ENCODE measurements at regions not wholly inside any gene's neighbourhood (a gene's known extent, or its start where the extent isn't known, plus 50 kb on each side); places are given as distances from the start of the nearest gene placed in this dataset.

DNA sequence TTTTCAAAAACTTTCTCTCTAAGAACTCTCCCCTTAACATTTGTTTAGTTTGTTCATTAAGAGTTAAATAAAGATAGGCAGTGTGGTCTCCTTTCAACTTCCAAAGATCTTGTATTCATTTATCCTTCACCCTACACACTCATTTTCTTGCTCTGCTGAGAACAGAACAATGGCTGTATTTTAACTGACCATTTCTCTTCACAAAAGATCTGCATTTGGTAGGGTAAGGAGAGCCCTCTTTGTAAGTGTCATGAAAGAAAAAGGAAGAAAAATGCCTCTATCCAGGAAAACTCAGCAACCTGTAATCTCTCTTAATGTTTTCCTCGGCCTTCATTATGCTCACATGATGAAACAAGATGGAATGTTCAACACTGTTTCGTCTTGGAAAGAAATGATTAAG is 193.7 kb upstream of the TLE4 start:
- H3K4me3 ChIP-seq, result no peak overlapping the region
- DNase-seq (ENCODE audit: low spot score in 2 of 2), result no peak
- H3K36me3 ChIP-seq, result no peaks in the 10 kb centered on the region
- H3K9me3 ChIP-seq, result peaks cover 0 to 8% (median 0%) of the 10 kb centered on the region in 4 donors
- H3K27ac ChIP-seq, result no peak overlapping the region
- H3K27me3 ChIP-seq, result no peaks in the 10 kb centered on the region
- no peaks in the 10 kb centered on the region for H3K4me1 ChIP-seq
- TF ChIP-seq CTCF (IDR thresholded peaks at IDR 0.05), result no peak
- TF ChIP-seq EP300 (IDR thresholded peaks at IDR 0.05), result no peak
- TF ChIP-seq POLR2A (IDR thresholded peaks at IDR 0.05), result no peak
- 46 to 48% methylated on average over 2 of the region's 2 CpGs for WGBS, 2 donors

DNA sequence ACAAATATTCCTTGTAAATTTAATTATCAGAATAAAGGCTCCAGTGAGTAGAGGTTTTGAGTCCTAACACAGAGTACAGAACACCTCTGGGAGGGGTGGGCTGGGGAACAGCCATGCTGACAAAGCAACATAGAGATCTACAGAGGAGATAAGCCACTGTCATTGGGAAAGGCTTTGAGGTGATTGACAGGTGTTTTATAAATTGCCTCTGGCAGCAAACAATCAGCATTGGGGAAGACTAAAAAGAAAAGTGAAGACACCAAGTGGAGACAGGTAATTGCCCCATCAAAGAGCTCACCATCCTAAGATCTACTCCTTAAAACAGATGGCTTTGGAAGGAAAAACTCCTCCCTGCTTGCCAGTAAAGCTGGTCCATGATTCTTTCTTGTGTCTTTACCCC is 189.7 kb upstream of the TLE4 start:
- DNase-seq (ENCODE audit: low spot score in 2 of 2), result no peak
- peaks cover 0 to 13% (median 0%) of the 10 kb centered on the region in 4 donors for H3K9me3 ChIP-seq
- TF ChIP-seq POLR2A (IDR thresholded peaks at IDR 0.05) (no peak), EP300 (IDR thresholded peaks at IDR 0.05) (no peak), CTCF (IDR thresholded peaks at IDR 0.05) (no peak)
- no peaks in the 10 kb centered on the region for H3K27me3 ChIP-seq
- no peaks in the 10 kb centered on the region for H3K36me3 ChIP-seq
- H3K4me1 ChIP-seq, result no peaks in the 10 kb centered on the region
- no peak overlapping the region for H3K4me3 ChIP-seq
- H3K27ac ChIP-seq, result no peak overlapping the region

GRCh38 chr9:79382458-79382857 is 189.3 kb upstream of the TLE4 start:
- Histone ChIP-seq H3K4me1 (no peaks in the 10 kb centered on the region), H3K36me3 (no peaks in the 10 kb centered on the region), H3K27ac (no peak overlapping the region), H3K27me3 (no peaks in the 10 kb centered on the region), H3K4me3 (no peak overlapping the region), H3K9me3 (peaks cover 0 to 13% (median 0%) of the 10 kb centered on the region in 4 donors)
- TF ChIP-seq POLR2A (IDR thresholded peaks at IDR 0.05), result no peak
- TF ChIP-seq EP300 (IDR thresholded peaks at IDR 0.05), result no peak
- TF ChIP-seq CTCF (IDR thresholded peaks at IDR 0.05), result no peak
- 41 to 44% methylated on average over 2 of the region's 2 CpGs for WGBS, 2 donors
- DNase-seq (ENCODE audit: low spot score in 2 of 2), result no peak

DNA sequence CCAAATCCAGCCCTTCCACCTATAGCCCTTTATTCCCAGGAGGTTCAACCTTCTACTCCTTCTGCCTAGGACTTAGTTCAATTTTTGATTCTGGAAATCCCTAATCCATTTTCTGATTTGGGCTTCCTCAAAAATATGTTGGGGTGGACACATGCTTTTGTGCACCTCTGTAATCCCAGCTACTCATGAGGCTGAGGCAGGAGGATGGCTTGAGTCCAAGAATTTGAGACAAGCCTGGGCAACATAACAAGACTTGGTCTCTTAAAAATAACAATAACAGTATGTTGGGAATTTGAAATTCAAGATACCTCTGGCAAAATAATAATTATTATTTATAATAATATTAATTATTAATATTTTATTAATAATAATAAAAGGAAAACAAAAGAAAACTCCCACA is 188.7 kb upstream of the TLE4 start:
- DNase-seq (ENCODE audit: low spot score in 2 of 2), result no peak
- H3K9me3 ChIP-seq, result peaks cover 0 to 13% (median 0%) of the 10 kb centered on the region in 4 donors
- TF ChIP-seq EP300 (IDR thresholded peaks at IDR 0.05), result no peak
- TF ChIP-seq CTCF (IDR thresholded peaks at IDR 0.05), result no peak
- TF ChIP-seq POLR2A (IDR thresholded peaks at IDR 0.05), result no peak
- H3K4me3 ChIP-seq, result no peak overlapping the region
- no peaks in the 10 kb centered on the region for H3K27me3 ChIP-seq
- no peak overlapping the region for H3K27ac ChIP-seq
- H3K36me3 ChIP-seq, result no peaks in the 10 kb centered on the region
- H3K4me1 ChIP-seq, result no peaks in the 10 kb centered on the region

DNA sequence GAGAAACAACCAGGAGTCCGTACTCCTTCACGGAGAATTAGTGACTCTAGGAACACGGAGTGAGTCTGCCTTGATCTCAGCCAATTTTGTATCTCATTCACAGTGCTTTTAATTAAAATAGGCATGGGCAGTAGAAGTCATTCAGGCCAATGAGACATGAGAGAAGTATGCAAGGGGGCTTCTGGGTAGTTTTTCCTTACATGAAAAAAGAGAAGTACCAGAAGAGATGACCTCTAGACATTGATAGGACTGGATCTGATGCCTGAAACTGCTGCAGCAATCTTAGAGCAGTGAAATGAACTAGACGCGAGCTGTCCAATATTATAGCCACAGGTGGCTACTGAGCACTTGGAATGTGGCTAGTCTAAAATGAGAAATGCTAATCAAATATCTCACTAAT is 187.7 kb upstream of the TLE4 start:
- Histone ChIP-seq H3K36me3 (no peaks in the 10 kb centered on the region), H3K9me3 (peaks cover 0 to 13% (median 0%) of the 10 kb centered on the region in 4 donors), H3K27me3 (no peaks in the 10 kb centered on the region), H3K27ac (no peak overlapping the region), H3K4me1 (no peaks in the 10 kb centered on the region), H3K4me3 (no peak overlapping the region)
- WGBS, 2 donors, result 93 to 94% methylated on average over 5 of the region's 5 CpGs
- TF ChIP-seq CTCF (IDR thresholded peaks at IDR 0.05) (no peak), EP300 (IDR thresholded peaks at IDR 0.05) (no peak), POLR2A (IDR thresholded peaks at IDR 0.05) (no peak)
- DNase-seq (ENCODE audit: low spot score in 2 of 2), result no peak
